SK-N-MC (cell line): ENCODE measurements at regions not wholly inside any gene's neighbourhood (a gene's known extent, or its start where the extent isn't known, plus 50 kb on each side); places are given as distances from the start of the nearest gene placed in this dataset.
A peak's percentile ranks its signal among the peaks of the same experiment; 100 is the strongest.

Source experiments
- DNase-seq: peaks from one replicate; pipeline ENCODE4 v3.0.0-alpha.2; 2011; ENCODE audit warnings: low read depth, low spot score
- H3K27ac ChIP-seq: fragments of 200-600 bp; sonication (generic); 2 replicates; pipeline ENCODE4 v1.5.1; 2016; ENCODE audit warnings: mixed run types
- H3K36me3 ChIP-seq: fragments of 200-600 bp; sonication (generic); 2 replicates; pipeline ENCODE4 v1.6.1; 2017; ENCODE audit warnings: antibody characterized with exemption, low read length, mixed read lengths; ENCODE audit not compliant: insufficient read depth
- H3K4me3 ChIP-seq: fragments of 200-600 bp; sonication (generic); 2 replicates; pipeline ENCODE4 v1.5.1; 2016
- H3K9ac ChIP-seq: fragments of 200-600 bp; sonication (generic); 2 replicates; pipeline ENCODE4 v1.8.0; 2017; ENCODE audit warnings: mixed run types, mixed read lengths; ENCODE audit not compliant: insufficient read length
- H3K9me3 ChIP-seq: fragments of 200-600 bp; sonication (generic); 2 replicates; pipeline ENCODE4 v1.6.1; 2017; ENCODE audit warnings: low read depth, mild to moderate bottlenecking, antibody characterized with exemption, low read length, moderate library complexity, mixed read lengths
- EZH2 ChIP-seq: fragments of 200-600 bp; sonication (generic); IDR thresholded peaks from one replicate; pipeline ENCODE4 v1.6.1; 2017; ENCODE audit warnings: antibody characterized with exemption
- FOXP2 ChIP-seq: optimal IDR thresholded peaks from 2 replicates; pipeline ENCODE3; 2011; ENCODE audit warnings: mild to moderate bottlenecking, moderate library complexity; ENCODE audit not compliant: insufficient read depth; ENCODE audit errors: extremely low read length, control extremely low read depth
- POLR2AphosphoS5 ChIP-seq: IDR thresholded peaks from 2 replicates; pipeline ENCODE4 v1.6.1; 2012; ENCODE audit warnings: mild to moderate bottlenecking, low read depth, low read length, borderline replicate concordance

DNA sequence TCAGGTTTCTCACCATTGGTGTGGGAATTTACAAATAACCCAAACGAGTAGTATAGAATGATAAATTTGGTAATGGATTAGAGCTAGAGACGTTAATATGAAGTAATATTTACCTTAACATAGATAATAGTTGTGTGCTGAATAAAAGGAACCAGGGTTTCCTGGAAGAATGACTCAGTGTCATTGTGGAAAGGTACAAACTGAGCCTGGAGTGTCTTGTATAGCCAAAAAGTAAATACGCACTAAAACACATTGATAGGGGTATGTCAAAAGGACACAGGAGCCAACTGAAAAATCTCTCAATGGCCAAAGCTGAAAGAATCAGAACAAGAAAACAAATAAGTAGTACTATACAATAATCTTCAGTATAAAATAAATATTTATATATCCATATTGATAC is 363.5 kb downstream of the SLCO4C1 start:
- H3K36me3 ChIP-seq, result no peaks in the 10 kb centered on the region
- no peaks in the 10 kb centered on the region for H3K9me3 ChIP-seq
- H3K4me3 ChIP-seq, result no peak overlapping the region
- TF ChIP-seq EZH2 (no peak), FOXP2 (no peak), POLR2AphosphoS5 (no peak)
- H3K27ac ChIP-seq, result no peak overlapping the region
- no peak for DNase-seq
- no peak overlapping the region for H3K9ac ChIP-seq

- no peak overlapping the region for H3K4me3 ChIP-seq
- TF ChIP-seq FOXP2, result no peak
- TF ChIP-seq EZH2, result no peak
- TF ChIP-seq POLR2AphosphoS5, result no peak
- no peaks in the 10 kb centered on the region for H3K36me3 ChIP-seq
- H3K9me3 ChIP-seq, result no peaks in the 10 kb centered on the region
- H3K9ac ChIP-seq, result no peak overlapping the region
- DNase-seq, result no peak
- H3K27ac ChIP-seq, result no peak overlapping the region
Observed at GRCh38 chr5:101929628-101930027, 366.5 kb downstream of the SLCO4C1 start.

DNA sequence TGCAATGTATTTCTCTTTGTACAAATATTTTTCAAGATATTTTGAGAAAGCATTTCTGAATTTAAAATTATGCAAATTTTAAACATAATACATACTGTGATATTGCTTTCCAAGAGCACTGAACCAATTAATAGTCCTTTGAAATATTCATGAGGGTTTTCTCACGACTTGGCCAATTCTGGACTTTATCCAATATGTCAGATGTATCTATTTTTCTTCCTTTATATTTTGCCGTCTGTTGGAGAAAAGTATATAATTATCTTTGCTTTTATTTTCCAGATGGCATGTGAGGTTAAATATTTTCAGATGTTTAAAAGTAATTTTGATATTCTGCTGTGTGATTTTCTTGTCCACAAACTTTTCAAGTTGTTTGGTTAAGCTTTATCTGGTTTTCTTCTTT is 378.9 kb downstream of the SLCO4C1 start:
- peak overlapping the region; percentile 72 for H3K4me3 ChIP-seq
- H3K36me3 ChIP-seq, result no peaks in the 10 kb centered on the region
- no peaks in the 10 kb centered on the region for H3K9me3 ChIP-seq
- DNase-seq, result peak; percentile 61
- no peak for TF ChIP-seq POLR2AphosphoS5
- TF ChIP-seq FOXP2, result no peak
- no peak for TF ChIP-seq EZH2
- no peak overlapping the region for H3K9ac ChIP-seq
- peak overlapping the region; percentile 65; the same call in 1 of the 2 replicates for H3K27ac ChIP-seq

GRCh38 chr5:101915554-101915953 is 380.5 kb downstream of the SLCO4C1 start:
- TF ChIP-seq POLR2AphosphoS5, result no peak
- no peak for TF ChIP-seq EZH2
- no peak for TF ChIP-seq FOXP2
- H3K4me3 ChIP-seq, result peak overlapping the region; percentile 72
- H3K9ac ChIP-seq, result peak overlapping the region; percentile 32
- DNase-seq, result no peak
- no peaks in the 10 kb centered on the region for H3K36me3 ChIP-seq
- peak overlapping the region; percentile 4; the same call in 1 of the 2 replicates for H3K27ac ChIP-seq
- no peaks in the 10 kb centered on the region for H3K9me3 ChIP-seq

GRCh38 chr5:101904736-101905135 is 391.3 kb downstream of the SLCO4C1 start:
- no peak overlapping the region for H3K9ac ChIP-seq
- no peak for DNase-seq
- no peak overlapping the region for H3K4me3 ChIP-seq
- TF ChIP-seq POLR2AphosphoS5, result no peak
- no peak for TF ChIP-seq FOXP2
- TF ChIP-seq EZH2, result no peak
- H3K9me3 ChIP-seq, result no peaks in the 10 kb centered on the region
- H3K27ac ChIP-seq, result no peak overlapping the region
- H3K36me3 ChIP-seq, result no peaks in the 10 kb centered on the region

DNA sequence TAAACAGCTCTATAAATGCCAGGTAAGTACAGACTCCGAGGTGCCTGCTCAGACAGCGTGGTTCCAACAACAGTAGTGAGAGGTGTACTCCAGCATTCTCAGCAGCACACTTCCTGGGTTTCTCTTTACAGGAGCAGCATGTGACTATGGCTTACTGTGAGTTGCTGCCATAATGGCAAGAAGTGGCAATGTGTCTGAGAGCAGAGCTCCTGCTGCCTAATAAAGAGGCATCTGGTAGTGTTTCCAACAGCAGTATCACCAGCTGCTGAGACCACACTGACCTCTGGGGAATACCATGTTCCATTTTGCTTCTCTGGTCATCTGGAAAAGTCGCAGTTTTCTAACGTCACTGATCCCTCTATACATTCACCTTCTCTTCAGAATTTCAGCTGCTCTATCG is 398.2 kb downstream of the SLCO4C1 start:
- no peak overlapping the region for H3K4me3 ChIP-seq
- H3K9ac ChIP-seq, result no peak overlapping the region
- no peak for DNase-seq
- H3K36me3 ChIP-seq, result no peaks in the 10 kb centered on the region
- TF ChIP-seq POLR2AphosphoS5 (no peak), FOXP2 (no peak), EZH2 (no peak)
- no peaks in the 10 kb centered on the region for H3K9me3 ChIP-seq
- H3K27ac ChIP-seq, result no peak overlapping the region

- no peak for TF ChIP-seq EZH2
- no peak for TF ChIP-seq FOXP2
- no peak for TF ChIP-seq POLR2AphosphoS5
- Histone ChIP-seq H3K4me3 (no peak overlapping the region), H3K27ac (no peak overlapping the region), H3K9me3 (no peaks in the 10 kb centered on the region), H3K9ac (no peak overlapping the region), H3K36me3 (no peaks in the 10 kb centered on the region)
- no peak for DNase-seq
Observed at GRCh38 chr5:101894985-101895384, 401.1 kb downstream of the SLCO4C1 start.

- H3K36me3 ChIP-seq, result no peaks in the 10 kb centered on the region
- H3K27ac ChIP-seq, result no peak overlapping the region
- H3K4me3 ChIP-seq, result no peak overlapping the region
- no peak for TF ChIP-seq EZH2
- TF ChIP-seq POLR2AphosphoS5, result no peak
- no peak for TF ChIP-seq FOXP2
- DNase-seq, result no peak
- no peak overlapping the region for H3K9ac ChIP-seq
- no peaks in the 10 kb centered on the region for H3K9me3 ChIP-seq
Observed at GRCh38 chr5:101878190-101878589, 417.9 kb downstream of the SLCO4C1 start.

GRCh38 chr5:101877451-101877850 is 418.6 kb downstream of the SLCO4C1 start:
- H3K27ac ChIP-seq, result no peak overlapping the region
- no peaks in the 10 kb centered on the region for H3K9me3 ChIP-seq
- TF ChIP-seq EZH2, result no peak
- no peak for TF ChIP-seq FOXP2
- no peak for TF ChIP-seq POLR2AphosphoS5
- H3K4me3 ChIP-seq, result no peak overlapping the region
- no peaks in the 10 kb centered on the region for H3K36me3 ChIP-seq
- no peak for DNase-seq
- H3K9ac ChIP-seq, result no peak overlapping the region
